Mesenchymal stem cell (in vitro differentiated cells and primary cell): ENCODE measurements at regions not wholly inside any gene's neighbourhood (a gene's known extent, or its start where the extent isn't known, plus 50 kb on each side); places are given as distances from the start of the nearest gene placed in this dataset.
"Not testable (repeated sequence)": the region's sequence is repeated elsewhere in the genome, so short reads cannot be mapped to it uniquely, and the experiment has no call there.

Experiments
- DNase-seq: peaks from one replicate; pipeline ENCODE4 v3.0.0-alpha.2; 2013
- H2AFZ ChIP-seq: one replicate; pipeline ENCODE4 v1.6.1; 2013; ENCODE audit warnings: low read depth, mild to moderate bottlenecking, control low read depth, inconsistent platforms, low read length, moderate library complexity
- H2AK5ac ChIP-seq: 2 replicates; pipeline ENCODE4 v1.6.1; 2013; ENCODE audit warnings: low read length, moderate library complexity, mild to moderate bottlenecking, inconsistent platforms; ENCODE audit not compliant: severe bottlenecking
- H2BK120ac ChIP-seq: one replicate; pipeline ENCODE4 v1.6.1; 2013; ENCODE audit warnings: low read depth, mild to moderate bottlenecking, inconsistent platforms, low read length, moderate library complexity
- H2BK12ac ChIP-seq, 2 experiments: one replicate each; pipeline ENCODE4 v1.6.1; 2013; ENCODE audit warnings: inconsistent platforms in 2 of 2, low read length in 2 of 2, mild to moderate bottlenecking in 2 of 2, moderate library complexity in 2 of 2, control low read depth in 1 of 2
- H2BK15ac ChIP-seq: one replicate; pipeline ENCODE4 v1.6.1; 2013; ENCODE audit warnings: mild to moderate bottlenecking, low read depth, inconsistent platforms; ENCODE audit not compliant: poor library complexity, severe bottlenecking
- H2BK5ac ChIP-seq: 2 replicates; pipeline ENCODE4 v1.6.1; 2013; ENCODE audit warnings: low read depth, mild to moderate bottlenecking, low read length, control low read depth, inconsistent platforms; ENCODE audit not compliant: poor library complexity, severe bottlenecking
- H3K14ac ChIP-seq, 2 experiments: one replicate each; pipeline ENCODE4 v1.6.1; 2013; ENCODE audit warnings: inconsistent platforms in 2 of 2, low read length in 2 of 2, control low read depth in 1 of 2, mild to moderate bottlenecking in 1 of 2, moderate library complexity in 1 of 2
- H3K18ac ChIP-seq, 2 experiments: one replicate each; pipeline ENCODE4 v1.6.1; 2013; ENCODE audit warnings: inconsistent platforms in 2 of 2, low read length in 2 of 2, control low read depth in 1 of 2, low read depth in 1 of 2, mild to moderate bottlenecking in 1 of 2
- H3K23ac ChIP-seq, 2 experiments: one replicate each; pipeline ENCODE4 v1.6.1; 2013; ENCODE audit warnings: inconsistent platforms in 2 of 2, low read length in 2 of 2, mild to moderate bottlenecking in 2 of 2, moderate library complexity in 2 of 2, control low read depth in 1 of 2
- H3K27ac ChIP-seq: 2 replicates; pipeline ENCODE4 v1.5.1; 2013; ENCODE audit warnings: mild to moderate bottlenecking, moderate library complexity, low read length, control low read depth, inconsistent platforms; ENCODE audit not compliant: poor library complexity, severe bottlenecking
- H3K27me3 ChIP-seq, 2 experiments: 2 replicates each; pipeline versions ENCODE4 v1.6.1 to v1.7.0; 2013; ENCODE audit warnings: low read length in 2 of 2, mild to moderate bottlenecking in 2 of 2, moderate library complexity in 2 of 2, control low read depth in 1 of 2, inconsistent platforms in 1 of 2; ENCODE audit not compliant: control insufficient read depth in 1 of 2, insufficient read depth in 1 of 2
- H3K36me3 ChIP-seq, 2 experiments: 2 replicates each; pipeline versions ENCODE4 v1.6.1 to v1.7.0; 2013; ENCODE audit warnings: low read length in 2 of 2, control low read depth in 1 of 2, inconsistent platforms in 1 of 2, low read depth in 1 of 2, mild to moderate bottlenecking in 1 of 2; ENCODE audit not compliant: insufficient read depth in 2 of 2, control insufficient read depth in 1 of 2
- H3K4ac ChIP-seq, 2 experiments: one replicate each; pipeline ENCODE4 v1.6.1; 2013; ENCODE audit warnings: inconsistent platforms in 2 of 2, low read length in 2 of 2, mild to moderate bottlenecking in 2 of 2, moderate library complexity in 2 of 2, control low read depth in 1 of 2, low read depth in 1 of 2
- H3K4me1 ChIP-seq: 2 replicates; pipeline ENCODE4 v1.6.1; 2013; ENCODE audit warnings: low read depth, low read length, control low read depth; ENCODE audit not compliant: control insufficient read depth, insufficient read depth
- H3K4me2 ChIP-seq: 2 replicates; pipeline ENCODE4 v1.6.1; 2013; ENCODE audit warnings: low read length, mild to moderate bottlenecking, inconsistent platforms; ENCODE audit not compliant: poor library complexity, severe bottlenecking
- H3K4me3 ChIP-seq, 2 experiments: 2 replicates each; pipeline versions ENCODE4 v1.5.1 to v1.7.0; 2013; ENCODE audit warnings: low read length in 2 of 2, mild to moderate bottlenecking in 2 of 2, control low read depth in 1 of 2, low read depth in 1 of 2; ENCODE audit not compliant: insufficient read depth in 1 of 2
- H3K79me1 ChIP-seq: replicated peaks from 2 replicates; pipeline ENCODE4 v1.6.1; 2013; ENCODE audit warnings: mild to moderate bottlenecking, control low read depth, low read length, inconsistent platforms; ENCODE audit not compliant: poor library complexity, severe bottlenecking
- H3K9ac ChIP-seq: 2 replicates; pipeline ENCODE4 v1.7.0; 2013; ENCODE audit warnings: mild to moderate bottlenecking, low read length, moderate library complexity
- H3K9me3 ChIP-seq: 2 replicates; pipeline ENCODE4 v1.7.0; 2013; ENCODE audit warnings: mild to moderate bottlenecking, low read length; ENCODE audit not compliant: control insufficient read depth
- H4K8ac ChIP-seq: one replicate; pipeline ENCODE4 v1.6.1; 2013; ENCODE audit warnings: inconsistent platforms, mild to moderate bottlenecking, low read length, moderate library complexity
- H4K91ac ChIP-seq: one replicate; pipeline ENCODE4 v1.6.1; 2013; ENCODE audit warnings: mild to moderate bottlenecking, low read length, inconsistent platforms
- WGBS: methylation state at CpG from one replicate; pipeline ENCODE4 v1.1.7; 2013; ENCODE audit warnings: mixed read lengths; 5-methylcytosine and 5-hydroxymethylcytosine counted together

GRCh38 chr20:56779452-56780143 lies 150.5 kb downstream of the TFAP2C start:
- H3K14ac ChIP-seq, result no peak overlapping the region
- H2BK12ac ChIP-seq, result peak overlapping the region in 1 of 2 experiments; percentile 69
- no peak overlapping the region for H3K23ac ChIP-seq
- no peaks in the 10 kb centered on the region for H3K36me3 ChIP-seq
- WGBS, result 82% methylated on average over 7 of the region's 11 CpGs
- H4K8ac ChIP-seq, result no peak overlapping the region
- H3K27ac ChIP-seq, result no peak overlapping the region
- no peak overlapping the region for H3K4me2 ChIP-seq
- no peak overlapping the region for H4K91ac ChIP-seq
- H3K18ac ChIP-seq, result peak overlapping the region in 1 of 2 experiments; percentile 59
- H3K4ac ChIP-seq, result peak overlapping the region in 1 of 2 experiments; percentile 69
- no peak overlapping the region for H2BK15ac ChIP-seq
- no peaks in the 10 kb centered on the region for H3K79me1 ChIP-seq
- H3K9ac ChIP-seq, result no peak overlapping the region
- no peak overlapping the region for H2BK5ac ChIP-seq
- no peak overlapping the region for H2BK120ac ChIP-seq
- H3K4me1 ChIP-seq, result peaks cover 11% of the 10 kb centered on the region
- H2AFZ ChIP-seq, result no peak overlapping the region
- H3K4me3 ChIP-seq, result no peak overlapping the region
- H2AK5ac ChIP-seq, result no peak overlapping the region
- DNase-seq, result no peak
- no peaks in the 10 kb centered on the region for H3K9me3 ChIP-seq
- peaks cover 0 to 23% of the 10 kb centered on the region in 2 experiments for H3K27me3 ChIP-seq

DNA sequence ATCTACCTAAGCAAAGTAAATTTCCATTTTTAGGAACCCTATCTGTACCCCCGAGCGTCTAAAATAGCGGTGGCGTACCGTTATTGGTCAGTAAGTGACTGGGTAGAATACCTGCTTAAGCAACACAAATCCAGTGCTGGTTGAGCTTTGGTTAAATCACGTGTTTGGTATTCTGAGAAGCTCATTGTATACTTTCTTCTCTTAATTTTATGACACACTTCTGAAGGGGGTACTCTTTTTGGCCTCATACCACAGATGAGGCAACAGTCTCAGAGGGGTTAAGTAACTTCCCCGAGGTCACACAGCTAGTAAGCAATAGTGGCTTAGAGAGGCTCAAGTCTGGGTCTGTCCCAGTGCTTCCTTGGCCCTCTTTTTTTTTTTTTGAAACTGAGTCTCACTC lies 151.2 kb downstream of the TFAP2C start:
- Histone ChIP-seq H3K4me1 (peaks cover 11% of the 10 kb centered on the region), H3K27ac (no peak overlapping the region), H2BK5ac (no peak overlapping the region), H3K9ac (no peak overlapping the region), H2BK15ac (no peak overlapping the region), H3K27me3 (peaks cover 0 to 23% of the 10 kb centered on the region in 2 experiments), H3K4ac (no peak overlapping the region), H2AK5ac (no peak overlapping the region), H3K4me2 (no peak overlapping the region), H4K91ac (no peak overlapping the region), H2BK120ac (no peak overlapping the region), H2BK12ac (no peak overlapping the region), H3K9me3 (no peaks in the 10 kb centered on the region), H3K79me1 (no peaks in the 10 kb centered on the region), H4K8ac (no peak overlapping the region), H3K4me3 (peak overlapping the region in 1 of 2 experiments; percentile 27), H3K18ac (no peak overlapping the region), H2AFZ (no peak overlapping the region), H3K36me3 (no peaks in the 10 kb centered on the region), H3K14ac (no peak overlapping the region), H3K23ac (no peak overlapping the region)
- 78% methylated on average over 6 of the region's 7 CpGs for WGBS
- DNase-seq, result peak; percentile 33

- 83% methylated on average over 10 of the region's 12 CpGs for WGBS
- H3K36me3 ChIP-seq, result no peaks in the 10 kb centered on the region
- H3K4ac ChIP-seq, result no peak overlapping the region
- H3K23ac ChIP-seq, result no peak overlapping the region
- no peak overlapping the region for H2AFZ ChIP-seq
- H2BK120ac ChIP-seq, result no peak overlapping the region
- peak; percentile 27 for DNase-seq
- peak overlapping the region; percentile 34 to 46 for H2BK12ac ChIP-seq
- peak overlapping the region in 1 of 2 experiments; percentile 27 for H3K4me3 ChIP-seq
- peak overlapping the region; percentile 26 for H2AK5ac ChIP-seq
- peak overlapping the region in 1 of 2 experiments; percentile 81 for H3K18ac ChIP-seq
- H3K9me3 ChIP-seq, result no peaks in the 10 kb centered on the region
- no peak overlapping the region for H2BK15ac ChIP-seq
- H4K8ac ChIP-seq, result no peak overlapping the region
- peaks cover 0 to 13% of the 10 kb centered on the region in 2 experiments for H3K27me3 ChIP-seq
- H3K4me1 ChIP-seq, result peaks cover 10% of the 10 kb centered on the region
- no peak overlapping the region for H2BK5ac ChIP-seq
- H3K27ac ChIP-seq, result no peak overlapping the region
- H3K4me2 ChIP-seq, result no peak overlapping the region
- H4K91ac ChIP-seq, result no peak overlapping the region
- H3K9ac ChIP-seq, result peak overlapping the region; percentile 7
- no peaks in the 10 kb centered on the region for H3K79me1 ChIP-seq
- peak overlapping the region in 1 of 2 experiments; percentile 44 for H3K14ac ChIP-seq
Measured at GRCh38 chr20:56781108-56781739, 152.1 kb downstream of the TFAP2C start.

DNA sequence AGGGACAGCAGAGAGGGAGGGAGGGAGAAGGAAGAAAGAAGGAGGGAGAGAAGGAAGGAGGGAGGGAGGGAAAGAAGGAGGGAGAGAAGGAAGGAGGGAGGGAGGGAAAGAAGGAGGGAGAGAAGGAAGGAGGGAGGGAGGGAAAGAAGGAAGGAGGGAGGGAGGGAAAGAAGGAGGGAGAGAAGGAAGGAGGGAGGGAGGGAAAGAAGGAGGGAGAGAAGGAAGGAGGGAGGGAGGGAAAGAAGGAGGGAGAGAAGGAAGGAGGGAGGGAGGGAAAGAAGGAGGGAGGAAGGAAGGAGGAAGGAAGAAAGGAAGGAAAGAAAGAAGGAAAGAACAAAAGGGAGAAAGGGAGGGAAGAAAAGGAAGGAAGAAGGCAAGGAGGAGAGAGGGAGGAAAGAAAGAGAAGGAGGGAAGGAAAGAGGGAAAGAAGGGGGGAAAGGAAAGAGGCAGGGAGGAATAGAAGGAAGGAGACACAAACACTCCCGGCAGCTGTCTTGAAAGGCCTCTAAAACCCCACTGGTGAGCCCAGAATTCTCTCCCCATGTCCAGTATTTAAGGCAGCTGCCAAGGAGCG lies 153.0 kb downstream of the TFAP2C start:
- H3K23ac ChIP-seq, H3K27ac ChIP-seq, H2BK5ac ChIP-seq, H3K14ac ChIP-seq, H4K91ac ChIP-seq, H2AFZ ChIP-seq, H3K9me3 ChIP-seq, H2AK5ac ChIP-seq, H3K36me3 ChIP-seq, H3K4me1 ChIP-seq, H3K4me2 ChIP-seq, DNase-seq, H3K79me1 ChIP-seq, H3K4ac ChIP-seq, H4K8ac ChIP-seq: not testable (repeated sequence)
- H3K9ac ChIP-seq, result peak overlapping the region; percentile 27
- peak overlapping the region; percentile 43 for H2BK120ac ChIP-seq
- 100% methylated on average over 2 of the region's 2 CpGs for WGBS
- H2BK15ac ChIP-seq, result peak overlapping the region; percentile 60
- H2BK12ac ChIP-seq, result peak overlapping the region; percentile 33 to 49
- H3K27me3 ChIP-seq, result peaks cover 0 to 11% of the 10 kb centered on the region in 2 experiments
- H3K18ac ChIP-seq, result peak overlapping the region in 1 of 2 experiments; percentile 18
- H3K4me3 ChIP-seq, result peak overlapping the region in 1 of 2 experiments; percentile 43
